Neuron (in vitro differentiated cells): ENCODE measurements at regions not wholly inside any gene's neighbourhood (a gene's known extent, or its start where the extent isn't known, plus 50 kb on each side); places are given as distances from the start of the nearest gene placed in this dataset.
"Not testable (repeated sequence)": the region's sequence is repeated elsewhere in the genome, so short reads cannot be mapped to it uniquely, and the experiment has no call there.

Experiments used
- H2AFZ ChIP-seq: one replicate; pipeline ENCODE4 v1.6.1; 2013; ENCODE audit warnings: low read depth, mild to moderate bottlenecking, inconsistent platforms, low read length, moderate library complexity
- H3K27me3 ChIP-seq: one replicate; pipeline ENCODE4 v1.6.1; 2013; ENCODE audit warnings: low read length; ENCODE audit not compliant: insufficient read depth
- H3K36me3 ChIP-seq: one replicate; pipeline ENCODE4 v1.6.1; 2013; ENCODE audit warnings: low read length; ENCODE audit not compliant: insufficient read depth
- H3K4me1 ChIP-seq: one replicate; pipeline ENCODE4 v1.6.1; 2013; ENCODE audit warnings: low read length; ENCODE audit not compliant: insufficient read depth
- H3K4me3 ChIP-seq: 2 replicates; pipeline ENCODE4 v1.5.1; 2013; ENCODE audit warnings: mild to moderate bottlenecking, low read length, moderate library complexity
- H3K9me3 ChIP-seq: one replicate; pipeline ENCODE4 v1.6.1; 2013; ENCODE audit warnings: low read length

DNA sequence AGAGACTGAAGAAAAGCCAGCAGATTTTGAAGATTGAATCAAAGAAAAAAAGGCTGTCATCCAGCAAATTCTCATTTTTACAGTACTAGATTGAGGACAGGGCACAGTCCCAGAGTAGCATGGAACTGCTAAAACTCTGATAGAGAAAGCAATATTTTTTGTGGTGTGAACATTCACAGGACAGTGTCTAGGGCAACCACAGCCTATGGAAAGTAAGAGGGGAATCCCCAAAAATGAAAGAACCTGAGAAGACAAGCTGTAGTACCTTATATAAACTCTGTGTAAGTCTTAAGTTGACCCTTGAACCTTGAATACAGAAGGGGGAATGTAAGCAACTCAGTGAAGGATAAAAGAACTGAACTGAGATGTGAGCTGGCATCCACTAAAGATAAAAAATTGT is 540.3 kb downstream of the HINT1 start:
- Histone ChIP-seq H3K4me3 (no peak overlapping the region), H3K27me3 (no peaks in the 10 kb centered on the region), H2AFZ (no peak overlapping the region), H3K36me3 (no peaks in the 10 kb centered on the region), H3K9me3 (no peaks in the 10 kb centered on the region), H3K4me1 (no peaks in the 10 kb centered on the region)

DNA sequence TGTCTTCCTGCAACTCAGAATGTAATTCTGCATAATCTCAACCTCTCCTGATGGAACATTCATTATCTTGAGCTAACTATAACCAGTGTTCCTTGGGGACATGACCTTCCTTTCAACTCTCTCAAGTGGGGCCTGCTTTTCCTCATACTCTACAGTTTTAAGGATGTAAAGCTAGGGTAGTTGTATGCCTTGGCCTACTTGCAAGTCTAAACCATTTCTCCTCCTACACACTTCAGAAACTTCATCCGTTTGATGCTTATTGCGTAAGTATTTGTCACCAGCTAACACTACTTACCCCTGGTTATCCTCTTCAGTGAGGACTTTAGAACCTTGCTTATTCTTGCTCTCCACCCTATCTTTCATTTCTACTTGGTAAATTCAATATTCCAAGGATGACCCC is 548.9 kb downstream of the HINT1 start:
- Histone ChIP-seq H3K27me3 (no peaks in the 10 kb centered on the region), H3K36me3 (no peaks in the 10 kb centered on the region), H3K4me1 (no peaks in the 10 kb centered on the region), H3K9me3 (no peaks in the 10 kb centered on the region), H3K4me3 (no peak overlapping the region), H2AFZ (no peak overlapping the region)

DNA sequence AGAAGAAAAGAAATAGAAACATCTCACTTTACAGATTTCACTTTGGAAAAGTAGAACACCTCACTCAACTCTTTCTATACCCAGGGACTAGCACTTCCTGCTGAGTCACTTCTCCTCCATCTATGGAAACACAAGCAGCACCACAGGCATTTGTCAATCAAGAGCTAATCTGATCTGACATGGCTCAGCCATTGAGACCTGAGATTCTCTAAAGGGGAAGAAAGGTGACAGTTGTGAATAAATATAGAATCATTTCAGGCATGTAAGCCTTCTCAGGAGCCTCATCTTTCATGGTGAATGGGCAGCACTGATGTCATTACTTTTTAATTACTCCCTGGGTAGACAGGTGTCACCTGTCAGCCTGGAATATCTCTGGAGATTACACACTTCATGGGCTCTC is 559.8 kb downstream of the HINT1 start:
- Histone ChIP-seq H3K36me3 (no peaks in the 10 kb centered on the region), H2AFZ (no peak overlapping the region), H3K27me3 (no peaks in the 10 kb centered on the region), H3K9me3 (no peaks in the 10 kb centered on the region), H3K4me1 (no peaks in the 10 kb centered on the region), H3K4me3 (no peak overlapping the region)

DNA sequence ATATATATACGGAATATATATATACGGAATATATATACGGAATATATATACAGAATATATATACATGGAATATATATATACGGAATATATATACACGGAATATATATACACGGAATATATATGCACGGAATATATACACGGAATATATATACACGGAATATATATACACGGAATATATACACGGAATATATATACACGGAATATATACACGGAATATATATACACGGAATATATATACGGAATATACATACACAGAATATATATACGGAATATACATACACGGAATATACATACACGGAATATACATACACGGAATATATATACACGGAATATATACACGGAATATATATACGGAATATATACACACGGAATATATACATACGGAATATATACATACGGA is 568.4 kb downstream of the HINT1 start:
- not testable (repeated sequence) for H3K36me3 ChIP-seq, H2AFZ ChIP-seq, H3K9me3 ChIP-seq

DNA sequence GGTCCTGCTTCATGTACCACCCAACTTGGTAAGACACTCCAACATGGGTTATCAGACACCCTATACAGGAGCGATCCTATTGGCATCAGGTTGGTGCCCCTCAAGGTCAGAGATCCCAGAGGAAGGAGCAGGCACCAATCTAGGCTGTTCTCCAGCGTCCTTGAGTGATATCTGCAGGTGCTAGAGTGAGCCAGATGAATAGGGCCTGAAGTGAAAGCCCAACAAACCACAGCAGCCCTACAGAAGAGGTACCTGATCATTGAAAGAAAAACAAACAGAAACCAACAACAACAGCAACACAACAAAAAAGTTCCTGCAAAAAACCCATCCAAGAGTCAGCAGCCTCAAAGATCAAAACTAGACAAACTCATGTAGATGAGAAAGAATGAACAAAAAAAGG is 584.8 kb downstream of the HINT1 start:
- H3K4me1 ChIP-seq = no peaks in the 10 kb centered on the region

More for the DNA sequence above, 568.4 kb downstream of the HINT1 start:
- H3K4me3 ChIP-seq, H3K4me1 ChIP-seq, H3K27me3 ChIP-seq: not testable (repeated sequence)

DNA sequence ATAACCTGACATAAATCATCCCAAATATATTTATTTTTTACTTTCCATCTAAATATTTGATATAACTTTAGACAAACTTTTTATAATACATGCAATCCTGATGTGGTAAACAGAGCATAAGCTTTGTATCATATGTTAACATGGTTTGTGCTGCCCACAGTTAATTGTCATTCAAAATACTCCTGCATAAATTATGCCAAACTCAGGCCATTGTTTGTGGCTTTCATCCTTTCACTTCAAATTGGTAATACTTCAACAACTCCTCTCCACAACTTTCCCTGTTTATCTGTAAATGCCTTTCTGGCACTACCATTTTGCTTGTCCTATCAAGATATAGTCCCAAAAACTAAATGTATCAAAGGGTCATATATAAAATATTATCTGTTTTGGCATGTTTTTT is 586.7 kb downstream of the HINT1 start:
- no peaks in the 10 kb centered on the region for H3K36me3 ChIP-seq
- no peaks in the 10 kb centered on the region for H3K27me3 ChIP-seq
- no peak overlapping the region for H3K4me3 ChIP-seq
- H3K9me3 ChIP-seq = no peaks in the 10 kb centered on the region
- no peaks in the 10 kb centered on the region for H3K4me1 ChIP-seq
- H2AFZ ChIP-seq = no peak overlapping the region

More for the DNA sequence above, 584.8 kb downstream of the HINT1 start:
- Histone ChIP-seq H3K4me3 (no peak overlapping the region), H2AFZ (no peak overlapping the region), H3K36me3 (no peaks in the 10 kb centered on the region), H3K9me3 (no peaks in the 10 kb centered on the region), H3K27me3 (no peaks in the 10 kb centered on the region)

DNA sequence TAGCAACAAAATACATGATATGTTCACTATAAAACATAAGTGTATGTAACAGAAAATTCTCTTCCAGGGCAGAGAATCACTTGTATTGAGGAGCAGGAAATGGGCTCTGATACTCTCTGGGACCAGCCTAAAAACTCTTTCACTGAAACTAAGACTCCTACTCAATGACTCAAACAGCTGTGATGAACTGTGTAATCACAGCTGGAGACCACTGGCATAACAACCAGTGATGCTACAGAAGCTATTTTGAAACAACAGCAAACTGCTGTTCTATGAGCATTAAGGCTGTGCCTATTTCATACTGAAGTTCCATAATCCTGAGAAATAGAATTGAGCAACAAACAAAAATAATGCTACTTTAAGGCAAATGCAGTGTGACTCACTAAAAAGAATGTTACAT is 594.0 kb downstream of the HINT1 start:
- no peak overlapping the region for H2AFZ ChIP-seq
- no peaks in the 10 kb centered on the region for H3K9me3 ChIP-seq
- no peaks in the 10 kb centered on the region for H3K4me1 ChIP-seq
- H3K36me3 ChIP-seq = no peaks in the 10 kb centered on the region
- H3K27me3 ChIP-seq = no peaks in the 10 kb centered on the region
- no peak overlapping the region for H3K4me3 ChIP-seq

DNA sequence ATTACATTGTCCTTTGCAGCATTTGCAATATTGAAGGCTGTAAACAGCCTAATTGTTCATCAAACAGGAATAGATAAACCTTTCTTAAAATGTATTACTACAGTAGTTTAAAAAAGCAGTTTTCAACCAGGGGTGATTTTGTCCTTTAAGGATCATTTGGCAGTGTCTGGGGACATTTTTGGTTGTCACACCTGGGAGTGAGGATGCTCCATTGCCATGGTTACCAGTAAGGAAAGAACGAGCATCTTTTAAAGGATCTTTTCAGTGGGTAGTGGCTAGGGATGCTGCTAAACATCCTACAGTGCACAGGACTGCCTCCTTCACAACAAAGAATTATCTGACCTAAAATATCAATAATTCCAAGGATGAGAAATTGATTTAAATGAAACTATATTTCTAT is 596.3 kb downstream of the HINT1 start:
- Histone ChIP-seq H3K9me3 (no peaks in the 10 kb centered on the region), H3K27me3 (no peaks in the 10 kb centered on the region)

DNA sequence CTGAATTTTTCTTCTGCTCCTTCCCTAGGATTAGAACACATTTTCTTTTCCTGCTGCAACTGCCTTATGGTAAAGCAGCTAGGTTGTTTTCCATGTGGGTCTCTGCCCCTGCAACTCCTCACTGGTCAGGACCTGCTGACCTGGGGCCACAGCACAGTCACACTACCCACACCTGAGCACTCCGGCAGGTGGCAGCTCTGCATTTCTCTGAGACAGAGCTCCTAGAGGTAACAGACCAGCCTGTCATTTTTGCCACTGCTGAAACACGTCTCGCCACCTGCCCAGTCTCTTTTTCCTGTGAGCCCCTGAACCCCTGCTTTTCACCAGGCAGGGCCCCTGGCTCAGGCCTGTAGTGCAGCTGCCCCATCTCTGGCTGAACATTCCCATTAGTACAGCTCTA is 609.6 kb downstream of the HINT1 start:
- Histone ChIP-seq H3K36me3 (no peaks in the 10 kb centered on the region), H3K4me1 (peaks cover 2% of the 10 kb centered on the region), H3K9me3 (no peaks in the 10 kb centered on the region), H2AFZ (no peak overlapping the region), H3K4me3 (no peak overlapping the region), H3K27me3 (no peaks in the 10 kb centered on the region)

More for the DNA sequence above, 596.3 kb downstream of the HINT1 start:
- H3K4me1 ChIP-seq = no peaks in the 10 kb centered on the region
- no peak overlapping the region for H3K4me3 ChIP-seq
- no peaks in the 10 kb centered on the region for H3K36me3 ChIP-seq
- H2AFZ ChIP-seq = no peak overlapping the region

DNA sequence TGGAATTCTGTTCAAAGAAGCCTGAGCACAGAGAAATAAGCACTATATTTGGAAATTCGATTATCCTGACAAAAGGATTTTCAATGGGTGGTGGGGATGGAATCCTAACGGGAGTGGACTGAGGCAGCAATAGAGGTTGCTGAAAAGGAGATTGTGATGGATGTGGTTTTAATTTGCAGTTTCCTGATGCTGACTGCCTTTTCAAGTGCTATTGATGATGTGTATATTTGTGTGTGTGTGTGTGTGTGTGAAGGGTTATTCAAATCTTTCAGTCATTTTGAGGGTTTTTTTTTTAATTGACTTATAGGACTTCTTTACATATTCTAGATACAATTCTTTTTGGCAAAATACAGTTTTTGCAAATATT is 614.5 kb downstream of the HINT1 start:
- H3K9me3 ChIP-seq = no peaks in the 10 kb centered on the region
- H3K36me3 ChIP-seq = no peaks in the 10 kb centered on the region
- peaks cover 2% of the 10 kb centered on the region for H3K4me1 ChIP-seq
- H2AFZ ChIP-seq = no peak overlapping the region
- no peak overlapping the region for H3K4me3 ChIP-seq
- H3K27me3 ChIP-seq = no peaks in the 10 kb centered on the region

DNA sequence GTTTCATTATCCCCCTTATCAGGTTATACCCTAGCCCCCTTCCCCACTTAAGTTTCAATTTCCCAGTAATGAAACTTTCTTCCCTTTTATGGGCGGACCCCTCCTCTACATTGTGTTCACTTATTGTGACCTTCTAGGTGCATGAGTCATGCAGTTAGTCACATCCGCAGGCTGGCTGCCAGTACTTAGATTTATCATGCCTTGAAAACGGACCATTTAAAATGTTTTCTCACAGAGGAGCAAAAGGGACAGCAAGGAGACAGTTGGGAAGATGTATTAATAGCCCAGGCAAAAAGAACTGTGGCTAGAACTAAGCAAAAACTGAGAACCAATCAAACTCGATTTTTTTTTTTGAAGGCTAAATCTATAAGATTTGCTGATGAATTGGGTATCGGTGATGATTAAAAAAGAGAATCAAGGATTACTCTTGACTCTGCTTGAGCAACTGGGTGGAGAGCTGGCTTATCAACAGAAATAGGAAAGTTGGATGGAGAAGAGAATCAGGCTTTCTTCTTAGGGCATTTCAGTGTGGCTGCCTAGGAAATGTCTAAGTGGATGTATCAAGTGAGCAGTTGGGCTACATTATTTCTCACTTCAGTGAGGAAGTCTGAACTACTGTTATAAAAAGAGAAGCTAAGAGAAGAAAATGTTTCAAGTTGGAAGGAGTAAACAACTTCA is 615.0 kb downstream of the HINT1 start:
- Histone ChIP-seq H2AFZ (no peak overlapping the region), H3K4me3 (no peak overlapping the region), H3K27me3 (no peaks in the 10 kb centered on the region), H3K4me1 (peaks cover 2% of the 10 kb centered on the region), H3K9me3 (no peaks in the 10 kb centered on the region), H3K36me3 (no peaks in the 10 kb centered on the region)

DNA sequence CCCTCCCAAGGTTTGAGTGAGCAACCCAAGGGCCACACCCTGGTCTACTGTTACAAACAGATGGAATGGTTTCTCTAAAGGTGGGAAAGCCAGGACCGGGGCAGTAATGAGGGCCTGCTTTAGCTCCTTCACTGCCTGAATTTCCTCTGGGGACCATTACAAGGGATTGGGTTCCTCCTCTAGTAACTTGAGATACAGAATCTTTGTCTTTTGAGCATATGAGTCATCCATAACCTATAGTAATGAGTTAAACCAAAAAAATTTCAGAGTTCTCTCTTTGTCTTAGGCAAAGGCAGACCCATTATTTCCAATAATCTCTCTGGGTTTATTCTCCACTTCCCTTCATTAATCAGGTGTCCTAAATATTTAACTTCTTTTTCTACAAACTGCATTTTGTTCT is 618.8 kb downstream of the HINT1 start:
- H2AFZ ChIP-seq = no peak overlapping the region
- no peaks in the 10 kb centered on the region for H3K9me3 ChIP-seq
- H3K4me1 ChIP-seq = peaks cover 2% of the 10 kb centered on the region
- H3K36me3 ChIP-seq = no peaks in the 10 kb centered on the region
- H3K27me3 ChIP-seq = no peaks in the 10 kb centered on the region
- H3K4me3 ChIP-seq = no peak overlapping the region

DNA sequence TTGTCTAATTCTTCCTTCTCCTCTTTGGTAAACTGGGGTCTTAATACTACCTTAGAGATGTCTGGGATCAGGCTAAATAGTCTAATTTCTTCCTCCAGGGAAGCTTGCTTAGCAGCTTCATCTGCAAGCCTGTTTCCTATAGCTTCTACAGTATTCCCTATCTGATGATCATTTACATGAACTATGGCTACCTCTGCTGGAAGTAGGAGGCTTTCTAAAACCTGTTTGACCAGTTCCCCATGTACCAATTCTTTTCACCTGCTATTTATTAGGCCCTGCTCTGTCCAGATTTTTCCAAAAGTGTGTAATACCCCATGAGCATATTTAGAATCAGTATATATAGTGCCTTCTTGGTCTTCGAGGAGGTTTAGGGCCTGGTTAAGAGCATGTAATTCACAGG is 619.8 kb downstream of the HINT1 start:
- Histone ChIP-seq H3K4me1 (no peaks in the 10 kb centered on the region), H3K36me3 (no peaks in the 10 kb centered on the region), H2AFZ (no peak overlapping the region)

DNA sequence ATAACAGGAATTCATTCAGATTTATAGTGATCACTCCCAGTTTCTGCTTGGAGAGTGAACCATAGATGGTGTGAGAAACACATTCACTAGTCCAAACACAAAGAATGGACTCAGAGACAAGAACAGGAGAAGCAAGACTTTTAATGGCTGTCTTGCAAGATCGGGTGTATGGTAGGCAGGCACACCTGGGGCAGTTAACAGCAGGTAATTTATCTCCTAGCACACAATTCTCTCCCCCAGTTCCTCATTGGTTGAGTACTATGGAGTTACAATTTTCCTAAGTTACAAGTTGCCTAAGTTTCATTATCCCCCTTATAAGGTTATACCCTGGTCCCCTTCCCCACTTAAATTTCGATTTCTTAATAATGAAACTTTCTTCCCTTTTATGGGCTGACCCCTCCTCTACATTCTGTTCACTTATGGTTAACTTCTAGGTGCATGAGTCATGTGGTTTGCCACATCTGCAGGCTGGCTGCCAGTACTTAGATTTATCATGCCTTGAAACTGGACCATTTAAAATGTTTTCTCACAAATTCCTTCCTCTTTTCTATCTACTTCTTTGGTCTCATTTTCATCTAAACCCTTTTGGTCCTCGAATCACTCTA is 623.3 kb downstream of the HINT1 start:
- no peaks in the 10 kb centered on the region for H3K36me3 ChIP-seq
- no peaks in the 10 kb centered on the region for H3K4me1 ChIP-seq
- no peak overlapping the region for H2AFZ ChIP-seq
- no peak overlapping the region for H3K4me3 ChIP-seq
- H3K9me3 ChIP-seq = no peaks in the 10 kb centered on the region
- no peaks in the 10 kb centered on the region for H3K27me3 ChIP-seq

More for the DNA sequence above, 619.8 kb downstream of the HINT1 start:
- Histone ChIP-seq H3K27me3 (no peaks in the 10 kb centered on the region), H3K4me3 (no peak overlapping the region), H3K9me3 (no peaks in the 10 kb centered on the region)
